Aorta (tissue), 5 donors: ENCODE measurements at regions not wholly inside any gene's neighbourhood (a gene's known extent, or its start where the extent isn't known, plus 50 kb on each side); places are given as distances from the start of the nearest gene placed in this dataset.

Experiments
- ATAC-seq: fragments of 200-7000 bp; cut with Tn5 transposase; one replicate; pipeline ENCODE4 v1.9.1; 2022; ENCODE audit warnings: moderate library complexity; ENCODE audit not compliant: low FRiP score
- DNase-seq, 2 donors: peaks; one replicate each; pipeline ENCODE4 v3.0.0-alpha.2; 2020
- H3K27ac ChIP-seq, 2 donors: one replicate each; pipeline ENCODE4 v1.5.1; 2013; ENCODE audit warnings: low read length in 2 of 2, mild to moderate bottlenecking in 2 of 2, moderate library complexity in 2 of 2, control low read depth in 1 of 2, inconsistent platforms in 1 of 2, low read depth in 1 of 2
- H3K27me3 ChIP-seq, 2 donors: one replicate each; pipeline ENCODE4 v1.6.1; 2013; ENCODE audit warnings: control low read depth in 1 of 2, low read length in 1 of 2, mild to moderate bottlenecking in 1 of 2, moderate library complexity in 1 of 2; ENCODE audit not compliant: insufficient read depth in 2 of 2, control insufficient read depth in 1 of 2
- H3K36me3 ChIP-seq, 2 donors: one replicate each; pipeline ENCODE4 v1.6.1; 2013; ENCODE audit warnings: control low read depth in 1 of 2, low read length in 1 of 2, mild to moderate bottlenecking in 1 of 2; ENCODE audit not compliant: insufficient read depth in 2 of 2, control insufficient read depth in 1 of 2
- H3K4me1 ChIP-seq, 2 donors: one replicate each; pipeline ENCODE4 v1.6.1; 2013; ENCODE audit warnings: low read length in 2 of 2, control low read depth in 1 of 2, mild to moderate bottlenecking in 1 of 2, moderate library complexity in 1 of 2; ENCODE audit not compliant: insufficient read depth in 2 of 2, control insufficient read depth in 1 of 2
- H3K4me3 ChIP-seq, 2 donors: one replicate each; pipeline ENCODE4 v1.5.1; 2013; ENCODE audit warnings: low read length in 2 of 2, control low read depth in 1 of 2, mild to moderate bottlenecking in 1 of 2
- H3K9me3 ChIP-seq: one replicate; pipeline ENCODE4 v1.6.1; 2013; ENCODE audit warnings: mild to moderate bottlenecking, low read length; ENCODE audit not compliant: control insufficient read depth
- WGBS, 2 donors: extraction: QIAGEN DNeasy Blood & Tissue Kit; methylation state at CpG; one replicate each; pipeline ENCODE4 v1.1.7; 2013; 5-methylcytosine and 5-hydroxymethylcytosine counted together
- intact Hi-C, 2 donors: fragments of 100-400 bp; cut with DNase I; formaldehyde crosslinking; loops; one replicate each; pipeline versions ENCODE4 v1.14.2 to v1.15.0; 2022
- donor health status: healthy with polysubstance abuse.
- donor health status: Bipolar disorder and iron deficiency.
- donor health status: DM: no; HTN: no; CAD: no.
- donor health status: DM: no; HTN: no; CAD: no.
- donor health status: DM: yes; HTN: yes; CAD: no.

DNA sequence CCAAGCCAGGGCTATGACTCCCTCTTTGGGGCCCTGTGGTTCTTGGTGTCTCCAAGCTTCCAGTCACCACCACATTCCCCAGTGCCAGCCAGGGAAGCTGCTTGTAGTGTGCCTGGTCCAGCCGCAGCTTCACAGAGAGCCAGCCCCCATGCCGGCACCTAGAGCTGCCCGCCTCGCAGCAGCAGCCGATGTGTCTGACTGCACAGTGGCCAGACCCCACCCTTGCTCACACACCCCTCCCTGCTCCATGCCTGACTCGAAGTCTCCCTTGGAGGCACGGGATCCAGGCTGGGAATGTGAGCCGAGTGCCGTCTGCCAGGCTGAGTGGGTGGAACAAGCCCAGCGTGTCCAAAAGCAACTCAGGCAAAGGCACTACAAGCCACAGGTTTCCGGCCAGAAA lies 123.3 kb upstream of the SFSWAP start:
- Histone ChIP-seq H3K36me3 (no peaks in the 10 kb centered on the region), H3K4me3 (no peak overlapping the region), H3K27ac (no peak overlapping the region), H3K4me1 (no peaks in the 10 kb centered on the region), H3K27me3 (no peaks in the 10 kb centered on the region), H3K9me3 (peaks cover 3% of the 10 kb centered on the region)
- intact Hi-C loops, result no loop called here
- ATAC-seq (no peak), DNase-seq (peak in 1 of 2 donors; percentile 58)
- WGBS, 2 donors, result 92 to 95% methylated on average over 11 of the region's 11 CpGs

DNA sequence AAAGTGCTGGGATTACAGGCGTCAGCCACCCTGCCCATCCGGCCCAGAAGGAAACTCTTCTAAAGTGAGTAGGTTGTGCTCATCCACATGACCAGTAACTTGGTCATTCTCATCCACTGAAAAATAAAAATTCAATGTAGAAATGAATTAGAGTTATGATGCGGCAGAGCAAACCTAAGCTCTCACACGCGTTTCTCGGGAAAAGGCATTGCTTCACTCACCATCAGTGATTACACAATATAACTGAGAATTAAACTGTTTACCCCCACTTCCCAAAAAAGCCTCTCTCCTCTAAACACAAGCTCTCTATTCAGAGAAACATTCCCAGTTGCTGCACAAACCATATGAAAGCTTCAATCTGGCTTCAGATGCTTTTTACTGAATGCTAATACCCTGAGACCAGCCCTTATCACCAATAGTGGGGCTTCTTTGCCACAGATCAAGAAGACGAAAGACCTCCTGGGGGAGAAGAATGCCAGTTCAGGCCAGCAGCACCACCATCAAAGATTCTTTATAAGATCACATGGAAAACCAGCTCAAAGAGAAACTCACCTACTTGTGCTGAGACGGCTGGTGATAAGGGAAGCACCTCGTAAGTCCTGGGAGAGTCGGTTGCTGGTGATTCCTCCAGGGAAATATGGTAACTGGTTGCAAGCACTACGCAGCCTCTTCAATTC lies 121.5 kb upstream of the SFSWAP start:
- H3K4me3 ChIP-seq, result no peak overlapping the region
- peaks cover 3% of the 10 kb centered on the region for H3K9me3 ChIP-seq
- ATAC-seq (no peak), DNase-seq (no peak)
- H3K27me3 ChIP-seq, result no peaks in the 10 kb centered on the region
- no peak overlapping the region for H3K27ac ChIP-seq
- WGBS, 2 donors, result 70 to 74% methylated on average over 11 of the region's 11 CpGs
- intact Hi-C loops, result no loop called here
- no peaks in the 10 kb centered on the region for H3K36me3 ChIP-seq
- no peaks in the 10 kb centered on the region for H3K4me1 ChIP-seq

DNA sequence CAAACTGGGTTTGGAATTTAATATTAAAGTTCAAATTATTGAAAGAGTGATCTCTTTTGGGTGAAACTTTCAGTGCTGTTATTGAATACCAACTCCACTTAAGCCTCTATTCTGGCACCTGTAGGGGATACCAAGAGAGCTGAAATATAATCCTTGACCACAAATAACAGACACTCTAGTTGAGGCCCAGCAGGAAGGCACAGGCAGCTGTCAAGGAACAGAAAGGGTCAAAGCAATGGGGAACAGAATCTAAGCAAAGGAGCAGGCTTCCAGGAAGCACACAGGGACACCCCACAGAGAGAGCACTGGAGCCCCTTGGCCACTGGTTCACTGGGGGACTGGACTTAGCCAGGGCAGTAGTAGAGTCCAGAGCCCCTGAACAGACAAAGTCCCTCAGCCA lies 120.9 kb upstream of the SFSWAP start:
- no peak for DNase-seq
- no peak overlapping the region for H3K4me3 ChIP-seq
- H3K9me3 ChIP-seq, result peaks cover 3% of the 10 kb centered on the region
- no peaks in the 10 kb centered on the region for H3K36me3 ChIP-seq
- H3K27ac ChIP-seq, result no peak overlapping the region
- H3K27me3 ChIP-seq, result no peaks in the 10 kb centered on the region
- H3K4me1 ChIP-seq, result no peaks in the 10 kb centered on the region
- intact Hi-C loops, result no loop called here
- ATAC-seq, result no peak

DNA sequence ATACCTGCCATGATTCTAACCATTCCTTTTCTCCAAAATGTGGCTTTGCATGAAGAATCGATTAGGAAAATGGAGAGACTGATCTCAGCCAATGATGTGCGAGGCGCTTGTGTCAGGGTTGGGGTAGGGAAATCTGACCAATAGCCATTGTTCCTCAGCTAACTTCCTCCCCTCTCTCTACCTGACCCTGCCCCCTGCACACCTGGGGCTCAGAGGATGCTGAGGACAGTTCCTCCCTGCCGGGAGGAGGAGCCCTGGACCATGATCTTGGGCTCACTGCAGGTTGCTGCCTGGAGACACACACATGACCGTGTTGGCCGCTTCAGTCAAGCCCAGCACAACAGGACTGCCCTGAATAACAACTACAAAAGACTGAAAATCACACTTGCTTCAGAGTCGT lies 119.8 kb upstream of the SFSWAP start:
- Histone ChIP-seq H3K4me3 (no peak overlapping the region), H3K36me3 (no peaks in the 10 kb centered on the region), H3K4me1 (no peaks in the 10 kb centered on the region), H3K9me3 (peaks cover 3% of the 10 kb centered on the region), H3K27ac (no peak overlapping the region), H3K27me3 (no peaks in the 10 kb centered on the region)
- WGBS, 2 donors, result 81 to 83% methylated on average over 7 of the region's 7 CpGs
- intact Hi-C loops, result no loop called here
- ATAC-seq (no peak), DNase-seq (no peak)

DNA sequence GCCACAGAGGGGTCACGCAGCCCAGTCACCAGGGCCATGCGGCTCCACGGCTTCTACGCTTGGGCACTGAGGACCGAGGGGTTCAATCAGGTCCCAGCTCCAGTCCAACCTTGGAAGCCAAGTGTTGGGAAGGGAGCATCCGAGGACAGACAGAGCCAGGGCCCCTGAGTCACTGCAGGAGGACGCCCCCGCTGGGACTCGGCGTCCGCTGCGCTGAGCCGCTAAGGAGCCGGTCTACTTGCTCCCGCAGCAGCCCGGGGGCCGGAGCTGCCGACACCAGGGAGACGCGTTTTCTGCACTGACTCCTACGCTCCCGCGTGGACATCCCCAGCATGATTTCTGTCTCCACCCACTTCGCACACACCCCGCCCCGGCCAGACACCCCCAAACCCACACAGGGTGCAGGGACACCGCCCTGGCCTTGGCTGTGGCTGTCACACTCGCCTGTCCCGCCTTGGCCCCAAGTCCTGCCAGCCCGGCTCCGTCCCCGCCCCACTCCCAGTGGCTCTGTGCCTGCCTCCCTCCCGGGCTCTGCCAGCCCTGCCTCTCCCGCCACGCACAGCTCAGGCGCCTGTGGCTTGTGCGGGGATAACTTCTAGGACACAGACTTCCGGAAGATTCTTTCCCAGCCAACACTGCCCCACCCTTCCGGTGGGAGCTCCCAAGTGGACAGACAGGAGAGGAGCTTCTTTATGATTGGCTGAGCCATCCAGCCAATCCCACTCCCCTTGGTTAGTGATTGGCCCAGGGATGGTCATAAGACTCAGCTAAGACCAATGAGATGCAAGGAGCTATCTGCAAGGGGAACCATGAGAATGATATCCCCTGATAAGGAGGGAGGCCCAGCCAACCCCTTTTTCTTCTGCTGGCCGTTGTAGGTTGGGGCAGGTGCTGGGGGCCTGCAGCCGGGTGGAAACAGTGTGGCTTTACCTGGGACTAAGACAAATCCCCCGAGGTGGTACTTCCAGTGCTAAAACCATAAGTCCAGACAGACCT lies 118.9 kb upstream of the SFSWAP start:
- H3K9me3 ChIP-seq, result no peaks in the 10 kb centered on the region
- DNase-seq, result no peak
- no peaks in the 10 kb centered on the region for H3K36me3 ChIP-seq
- no peaks in the 10 kb centered on the region for H3K27me3 ChIP-seq
- no peak overlapping the region for H3K4me3 ChIP-seq
- no peak for ATAC-seq
- no peak overlapping the region for H3K27ac ChIP-seq
- 91% methylated on average over 41 to 42 of the region's 42 CpGs for WGBS, 2 donors
- H3K4me1 ChIP-seq, result no peaks in the 10 kb centered on the region
- intact Hi-C loops, result no loop called here

DNA sequence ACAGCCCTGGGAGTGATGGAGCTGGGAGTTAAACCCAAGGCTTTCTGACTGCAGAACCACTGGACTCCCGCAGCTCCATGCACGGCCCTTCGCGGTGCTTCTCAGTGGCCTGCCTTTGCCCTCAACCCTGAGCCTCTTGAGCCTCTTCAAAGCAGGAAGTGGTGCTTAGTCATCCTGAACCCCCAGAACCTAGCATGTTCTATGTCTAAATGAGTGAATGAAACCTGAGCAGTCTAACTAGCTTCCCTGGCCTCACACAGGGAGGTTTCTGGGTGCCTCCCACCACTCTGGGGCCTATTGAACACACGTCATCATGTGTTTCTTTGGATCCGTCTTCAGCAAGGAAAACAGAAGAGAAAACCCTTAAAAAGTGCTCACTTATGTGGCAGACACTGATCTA lies 117.9 kb upstream of the SFSWAP start:
- no peak overlapping the region for H3K27ac ChIP-seq
- H3K4me3 ChIP-seq, result no peak overlapping the region
- intact Hi-C loops, result no loop called here
- H3K36me3 ChIP-seq, result no peaks in the 10 kb centered on the region
- DNase-seq (no peak), ATAC-seq (no peak)
- H3K4me1 ChIP-seq, result no peaks in the 10 kb centered on the region
- no peaks in the 10 kb centered on the region for H3K9me3 ChIP-seq
- 68 to 73% methylated on average over 6 of the region's 6 CpGs for WGBS, 2 donors
- H3K27me3 ChIP-seq, result no peaks in the 10 kb centered on the region

DNA sequence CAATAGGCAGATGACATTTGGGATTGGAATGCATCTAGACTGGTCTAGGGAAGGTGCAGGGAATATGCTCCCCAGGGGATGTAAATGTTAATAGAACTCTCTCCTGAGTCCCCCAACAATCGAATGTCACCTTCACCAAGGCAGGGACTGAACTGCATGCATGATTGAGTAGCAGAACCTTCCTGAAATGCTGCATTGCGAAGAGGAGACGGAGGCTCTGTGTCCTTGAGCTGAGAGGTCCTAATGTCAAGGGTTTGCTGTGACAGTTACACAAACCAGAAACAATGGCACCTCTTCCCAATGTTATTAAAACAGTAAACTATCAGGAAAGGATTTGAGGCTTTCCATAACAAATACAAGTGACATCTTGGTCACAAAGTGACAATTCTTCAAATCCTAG lies 117.5 kb upstream of the SFSWAP start:
- Histone ChIP-seq H3K9me3 (no peaks in the 10 kb centered on the region), H3K27ac (no peak overlapping the region)

DNA sequence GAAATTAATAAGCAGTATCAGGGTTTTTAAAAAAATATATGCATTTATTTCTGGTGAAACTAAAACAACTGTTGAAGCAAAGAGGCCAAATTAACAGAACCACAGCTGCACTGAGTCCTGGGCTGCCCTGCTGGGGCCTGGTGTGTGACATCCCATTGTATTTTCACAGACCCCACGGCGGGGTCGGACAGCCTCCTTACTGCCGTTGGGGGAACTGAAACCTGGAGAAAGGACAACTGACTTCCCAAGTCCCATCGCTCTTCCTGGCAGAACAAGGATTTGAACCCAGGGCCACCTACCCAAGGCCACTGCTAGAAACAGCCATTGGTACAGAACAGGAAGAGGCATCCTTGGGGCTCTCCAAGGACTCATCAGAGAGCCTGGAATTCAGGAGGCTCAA lies 114.8 kb upstream of the SFSWAP start:
- Histone ChIP-seq H3K9me3 (no peaks in the 10 kb centered on the region), H3K36me3 (no peaks in the 10 kb centered on the region), H3K27me3 (no peaks in the 10 kb centered on the region), H3K4me3 (no peak overlapping the region), H3K27ac (no peak overlapping the region), H3K4me1 (no peaks in the 10 kb centered on the region)
- no peak for DNase-seq
- ATAC-seq, result no peak
- WGBS, 2 donors, result 84 to 87% methylated on average over 5 of the region's 5 CpGs
- intact Hi-C loops, result no loop called here

More for the DNA sequence above, 117.5 kb upstream of the SFSWAP start:
- H3K4me1 ChIP-seq, result no peaks in the 10 kb centered on the region
- no peak overlapping the region for H3K4me3 ChIP-seq
- H3K27me3 ChIP-seq, result no peaks in the 10 kb centered on the region
- 64 to 73% methylated on average over 3 of the region's 3 CpGs for WGBS, 2 donors
- H3K36me3 ChIP-seq, result no peaks in the 10 kb centered on the region
- intact Hi-C loops, result no loop called here
- DNase-seq (no peak), ATAC-seq (no peak)

DNA sequence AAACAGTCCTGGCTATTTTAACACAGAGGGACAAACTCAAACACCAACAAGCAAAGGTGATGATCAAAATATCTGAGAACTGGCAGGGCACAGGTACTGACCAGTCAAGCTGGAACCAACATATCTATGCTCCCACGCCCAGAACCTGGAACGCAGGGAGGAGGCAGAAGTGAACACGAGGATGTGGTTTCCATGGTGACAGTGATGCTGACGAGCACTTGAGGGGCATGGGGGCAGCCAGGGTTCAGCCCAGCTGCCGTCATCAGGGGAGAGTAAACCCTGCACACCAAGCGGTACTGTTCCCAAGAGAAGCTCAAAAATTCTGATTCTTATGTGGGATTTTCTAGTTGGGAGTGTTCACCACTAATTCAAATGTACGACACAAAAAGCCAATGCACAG lies 113.6 kb upstream of the SFSWAP start:
- H3K36me3 ChIP-seq, result no peaks in the 10 kb centered on the region
- WGBS, 2 donors, result 57 to 59% methylated on average over 7 of the region's 7 CpGs

More for the DNA sequence above, 113.6 kb upstream of the SFSWAP start:
- ATAC-seq (no peak), DNase-seq (no peak)
- intact Hi-C loops, result no loop called here
- Histone ChIP-seq H3K4me1 (no peaks in the 10 kb centered on the region), H3K9me3 (no peaks in the 10 kb centered on the region), H3K27ac (no peak overlapping the region), H3K4me3 (no peak overlapping the region), H3K27me3 (no peaks in the 10 kb centered on the region)
